Peyer's patch (tissue), 4 donors: ENCODE measurements at regions not wholly inside any gene's neighbourhood (a gene's known extent, or its start where the extent isn't known, plus 50 kb on each side); places are given as distances from the start of the nearest gene placed in this dataset.

ENCODE experiments used
- DNase-seq, 3 donors: peaks; one replicate each; pipeline ENCODE4 v3.0.0-alpha.2; 2017 to 2019
- H3K27ac ChIP-seq, 4 donors: fragments of 200-600 bp; sonication (generic); one replicate each; pipeline ENCODE4 v1.5.1; 2016 to 2019
- H3K27me3 ChIP-seq, 2 donors: fragments of 200-600 bp; sonication (generic); one replicate each; pipeline ENCODE4 v1.5.1; 2019
- H3K36me3 ChIP-seq, 3 donors: fragments of 200-600 bp; sonication (generic); one replicate each; pipeline ENCODE4 v1.5.1; 2016 to 2019
- H3K4me1 ChIP-seq, 4 donors: fragments of 200-600 bp; sonication (generic); one replicate each; pipeline ENCODE4 v1.5.1; 2016 to 2019
- H3K4me3 ChIP-seq, 4 donors: fragments of 200-600 bp; sonication (generic); 1 replicate in 3 of 4; 2 replicates in 1 of 4; pipeline ENCODE4 v1.5.1; 2016 to 2019; ENCODE audit warnings: mild to moderate bottlenecking in 1 of 4
- H3K9me3 ChIP-seq, 4 donors: fragments of 200-600 bp; sonication (generic); one replicate each; pipeline ENCODE4 v1.5.1; 2016 to 2019; ENCODE audit warnings: mild to moderate bottlenecking in 1 of 4
- CTCF ChIP-seq, 6 experiments: fragments of 450-650 bp in 4 of 6; fragments of 200-600 bp in 2 of 6; sonication (generic) in 1 of 6; IDR thresholded peaks; one replicate each; pipeline ENCODE4 v1.5.1; 2017 to 2019; ENCODE audit warnings: antibody characterized with exemption in 6 of 6, mild to moderate bottlenecking in 3 of 6, moderate library complexity in 1 of 6
- POLR2A ChIP-seq, 2 donors: fragments of 450-650 bp; IDR thresholded peaks; one replicate each; pipeline ENCODE4 v1.5.1; 2017; ENCODE audit warnings: antibody characterized with exemption in 2 of 2, mild to moderate bottlenecking in 2 of 2, moderate library complexity in 2 of 2

DNA sequence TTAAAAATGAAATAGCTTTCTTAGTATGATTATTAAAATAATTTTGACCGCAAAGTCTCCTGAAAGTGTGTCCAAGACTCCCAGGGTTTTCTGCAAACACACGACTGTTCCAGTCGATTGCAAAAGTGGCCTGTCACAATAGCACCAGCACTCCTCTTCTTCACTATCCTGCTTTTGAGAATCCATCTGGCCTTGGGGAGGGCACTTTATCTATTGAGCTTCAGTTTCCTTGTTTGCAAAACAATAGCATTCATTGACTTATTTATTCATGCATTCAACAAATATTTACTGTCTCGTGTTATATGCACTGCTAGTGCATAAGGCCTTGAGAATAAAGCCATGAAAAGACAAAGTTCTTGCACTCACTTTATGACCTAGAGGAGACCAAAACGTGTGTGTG is 96.2 kb upstream of the NTM start:
- Histone ChIP-seq H3K27me3 (no peaks in the 10 kb centered on the region), H3K4me1 (no peaks in the 10 kb centered on the region), H3K9me3 (no peaks in the 10 kb centered on the region), H3K27ac (no peak overlapping the region), H3K4me3 (no peak overlapping the region), H3K36me3 (no peaks in the 10 kb centered on the region)
- DNase-seq: no peak
- TF ChIP-seq CTCF (IDR thresholded peaks at IDR 0.05) (no peak), POLR2A (IDR thresholded peaks at IDR 0.05) (no peak)

DNA sequence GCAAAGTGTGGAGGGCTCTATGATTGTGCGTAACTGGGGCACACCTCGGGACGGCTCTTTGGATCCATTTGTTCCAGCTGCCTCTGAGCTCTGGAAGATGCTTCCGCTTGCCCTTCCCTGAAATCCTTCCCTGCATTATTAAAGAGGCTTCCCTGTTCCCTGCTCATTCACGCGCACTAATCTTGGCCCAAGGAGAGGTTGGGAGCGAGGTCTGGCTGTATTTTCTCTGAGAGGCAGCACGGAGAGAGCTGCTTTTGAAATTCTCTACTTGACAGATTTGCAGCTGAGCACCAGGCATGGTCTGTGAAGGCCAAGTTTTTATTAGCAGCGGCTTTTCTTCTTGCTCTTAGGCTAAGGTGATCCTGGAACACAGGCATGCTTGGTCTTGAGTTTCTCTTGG is 94.8 kb upstream of the NTM start:
- Histone ChIP-seq H3K4me1 (no peaks in the 10 kb centered on the region), H3K36me3 (no peaks in the 10 kb centered on the region), H3K9me3 (no peaks in the 10 kb centered on the region), H3K27ac (no peak overlapping the region), H3K4me3 (no peak overlapping the region), H3K27me3 (no peaks in the 10 kb centered on the region)
- TF ChIP-seq POLR2A (IDR thresholded peaks at IDR 0.05) (no peak), CTCF (IDR thresholded peaks at IDR 0.05) (no peak)
- no peak for DNase-seq

- Histone ChIP-seq H3K27me3 (no peaks in the 10 kb centered on the region), H3K4me3 (no peak overlapping the region), H3K9me3 (no peaks in the 10 kb centered on the region), H3K27ac (no peak overlapping the region), H3K36me3 (no peaks in the 10 kb centered on the region), H3K4me1 (no peaks in the 10 kb centered on the region)
- no peak for TF ChIP-seq POLR2A (IDR thresholded peaks at IDR 0.05)
- TF ChIP-seq CTCF (IDR thresholded peaks at IDR 0.05): no peak
- no peak for DNase-seq
Measured at GRCh38 chr11:131278472-131278871, 91.9 kb upstream of the NTM start.

DNA sequence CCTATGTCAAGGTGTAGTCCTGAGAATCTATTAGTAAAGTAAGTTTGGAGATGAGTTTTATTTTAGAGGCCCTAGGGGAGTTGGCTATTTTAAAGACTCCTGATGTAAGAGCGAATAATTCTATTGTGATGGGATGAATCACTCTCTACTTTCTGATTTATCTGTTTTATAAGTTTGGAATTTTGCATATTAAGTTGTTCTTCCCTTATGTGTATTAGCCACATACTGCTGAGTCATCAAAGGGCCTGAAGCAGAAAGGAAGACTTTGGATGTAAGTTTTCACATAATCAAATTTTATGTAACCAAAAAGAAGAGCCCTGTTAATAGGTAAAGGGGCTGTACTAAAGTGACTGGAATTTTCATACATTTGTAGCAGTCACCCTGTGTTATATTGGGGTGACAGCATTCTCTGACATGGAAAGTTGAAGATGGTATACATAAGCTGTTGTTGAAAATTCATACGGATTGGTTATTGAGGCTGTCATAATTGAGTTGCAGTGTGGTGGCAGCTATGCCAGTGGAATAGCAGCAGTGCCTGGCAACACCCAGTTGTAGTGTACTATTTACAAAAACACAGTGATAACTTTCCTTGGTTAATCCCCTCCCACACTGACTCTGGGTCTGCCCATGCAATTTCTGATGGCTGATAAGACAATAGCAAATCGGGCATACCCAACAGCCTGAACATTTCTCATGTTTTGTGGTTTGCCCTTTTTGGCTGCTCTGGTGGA is 90.6 kb upstream of the NTM start:
- Histone ChIP-seq H3K27me3 (no peaks in the 10 kb centered on the region), H3K27ac (no peak overlapping the region), H3K4me1 (no peaks in the 10 kb centered on the region), H3K4me3 (no peak overlapping the region), H3K9me3 (no peaks in the 10 kb centered on the region), H3K36me3 (no peaks in the 10 kb centered on the region)
- no peak for DNase-seq
- no peak for TF ChIP-seq POLR2A (IDR thresholded peaks at IDR 0.05)
- TF ChIP-seq CTCF (IDR thresholded peaks at IDR 0.05): no peak

DNA sequence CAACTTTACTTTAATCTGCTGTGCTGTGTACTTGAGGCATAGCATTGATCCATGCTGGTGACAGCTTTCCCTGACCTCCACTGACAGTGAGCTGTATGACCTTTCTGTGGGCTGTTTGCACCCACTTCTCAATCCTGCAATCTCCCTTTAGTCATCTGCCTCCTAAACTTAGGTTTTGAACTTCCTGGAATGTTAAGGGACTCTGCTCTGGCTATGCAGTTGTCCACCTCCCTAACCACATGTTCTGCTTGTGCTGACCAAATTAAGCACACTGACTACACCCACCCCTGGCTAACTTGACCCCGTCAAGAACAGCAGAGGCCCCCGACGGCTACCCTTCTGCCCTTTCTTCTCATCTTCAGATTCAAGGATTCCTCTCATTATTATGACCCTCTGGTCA is 89.1 kb upstream of the NTM start:
- H3K9me3 ChIP-seq: no peaks in the 10 kb centered on the region
- no peaks in the 10 kb centered on the region for H3K27me3 ChIP-seq
- no peak overlapping the region for H3K4me3 ChIP-seq
- H3K27ac ChIP-seq: no peak overlapping the region
- no peak for TF ChIP-seq POLR2A (IDR thresholded peaks at IDR 0.05)
- no peak for TF ChIP-seq CTCF (IDR thresholded peaks at IDR 0.05)
- no peaks in the 10 kb centered on the region for H3K36me3 ChIP-seq
- H3K4me1 ChIP-seq: no peaks in the 10 kb centered on the region
- no peak for DNase-seq

DNA sequence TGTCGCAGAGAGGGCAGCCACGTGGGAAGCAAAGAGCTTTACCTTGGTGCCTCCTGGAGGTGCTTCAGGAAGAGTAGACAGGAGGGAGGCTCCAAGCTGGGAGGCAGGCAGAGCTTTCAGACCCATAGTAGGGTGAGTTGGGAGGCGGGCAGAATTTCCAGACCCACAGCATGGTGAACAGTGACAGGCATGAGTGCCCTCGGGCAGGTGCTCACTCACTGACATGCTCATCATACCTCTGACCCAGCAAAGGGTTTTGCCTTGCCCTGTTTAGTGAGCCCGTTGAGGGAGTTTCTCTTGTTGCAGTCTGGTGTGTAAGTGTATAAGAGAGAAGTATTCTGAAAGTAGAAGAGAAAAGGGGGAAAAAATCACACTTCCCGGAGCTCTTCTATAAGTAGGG is 86.4 kb upstream of the NTM start:
- TF ChIP-seq POLR2A (IDR thresholded peaks at IDR 0.05) (no peak), CTCF (IDR thresholded peaks at IDR 0.05) (no peak)
- no peaks in the 10 kb centered on the region for H3K27me3 ChIP-seq
- H3K9me3 ChIP-seq: no peaks in the 10 kb centered on the region
- H3K4me1 ChIP-seq: no peaks in the 10 kb centered on the region
- no peak for DNase-seq
- H3K27ac ChIP-seq: no peak overlapping the region
- no peak overlapping the region for H3K4me3 ChIP-seq
- H3K36me3 ChIP-seq: no peaks in the 10 kb centered on the region
